Choroid plexus epithelial cell (primary cell): ENCODE measurements at regions not wholly inside any gene's neighbourhood (a gene's known extent, or its start where the extent isn't known, plus 50 kb on each side); places are given as distances from the start of the nearest gene placed in this dataset.
"Not testable (repeated sequence)": the region's sequence is repeated elsewhere in the genome, so short reads cannot be mapped to it uniquely, and the experiment has no call there.

Experiments
- DNase-seq: peaks from one replicate; pipeline ENCODE4 v3.0.0-alpha.2; 2010; ENCODE audit warnings: low read depth
- H3K4me3 ChIP-seq: 2 replicates; pipeline ENCODE4 v1.5.1; 2011; ENCODE audit warnings: low read depth, mild to moderate bottlenecking, control low read depth, low read length, moderate library complexity
- CTCF ChIP-seq: conservative IDR thresholded peaks from 2 replicates; pipeline ENCODE4 v1.5.1; 2011; ENCODE audit warnings: low read depth, mild to moderate bottlenecking, control low read depth, inconsistent platforms, low read length, moderate library complexity

DNA sequence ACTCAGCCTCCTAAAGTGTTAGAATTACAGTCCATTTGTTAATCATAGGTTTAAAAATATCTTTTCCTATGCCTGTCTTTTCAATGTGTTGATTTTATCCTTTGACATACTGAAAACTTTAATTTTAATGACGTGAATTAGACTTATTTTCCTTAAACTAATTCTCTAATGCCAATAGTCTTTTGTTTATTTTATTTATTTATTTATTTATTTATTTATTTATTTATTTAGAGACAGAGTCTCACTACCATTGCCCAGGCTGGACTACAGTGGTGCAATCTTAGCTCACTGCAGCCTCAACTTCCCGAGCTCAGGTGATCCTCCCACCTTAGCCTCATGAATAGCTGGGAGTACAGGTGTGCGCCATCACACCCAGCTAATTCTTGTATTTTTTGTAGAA is 694.5 kb downstream of the TRHDE start:
- no peak for DNase-seq
- H3K4me3 ChIP-seq, result no peak overlapping the region
- TF ChIP-seq CTCF, result no peak

GRCh38 chr12:72974954-72975555 is 702.9 kb downstream of the TRHDE start:
- TF ChIP-seq CTCF, result no peak
- no peak overlapping the region for H3K4me3 ChIP-seq
- no peak for DNase-seq

DNA sequence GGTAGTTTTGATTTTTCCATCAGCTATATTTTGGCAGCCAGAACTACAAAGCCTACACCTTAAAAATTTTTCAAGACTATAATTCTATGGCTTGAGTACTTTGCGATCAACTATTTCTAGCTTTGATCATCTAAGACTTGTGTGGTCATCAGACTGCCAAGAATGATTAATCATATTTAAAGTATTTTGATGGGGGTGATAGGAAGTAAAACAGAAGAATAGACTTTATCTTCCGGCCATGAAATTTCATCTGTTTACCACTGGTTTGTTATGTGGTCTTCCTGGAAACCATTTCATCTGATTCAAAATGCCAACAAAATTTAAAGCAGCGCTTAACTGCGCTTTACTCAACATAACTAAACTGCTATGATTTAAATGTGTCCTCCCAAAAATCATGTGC is 706.8 kb downstream of the TRHDE start:
- DNase-seq, result no peak
- TF ChIP-seq CTCF, result no peak
- no peak overlapping the region for H3K4me3 ChIP-seq

DNA sequence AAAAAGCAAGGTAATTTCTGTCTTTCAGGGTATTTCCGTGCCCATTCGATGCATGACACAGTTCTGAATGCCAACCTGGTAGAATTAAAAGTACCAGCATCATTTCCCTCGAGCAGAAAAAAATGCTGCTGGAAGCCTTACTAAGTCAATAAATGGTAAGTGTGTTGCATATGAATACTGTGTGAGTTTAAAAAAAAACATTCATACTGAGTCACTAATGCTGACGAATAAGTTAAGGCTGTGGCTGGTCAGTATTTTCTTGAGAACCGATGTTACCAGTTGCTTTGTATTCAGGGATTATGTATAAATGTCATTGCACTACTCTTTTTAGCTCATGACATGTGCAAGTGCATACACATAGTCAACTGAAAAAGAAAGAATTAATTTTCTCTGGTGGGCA is 710.2 kb downstream of the TRHDE start:
- DNase-seq, result no peak
- TF ChIP-seq CTCF, result no peak
- H3K4me3 ChIP-seq, result no peak overlapping the region

- no peak for TF ChIP-seq CTCF
- H3K4me3 ChIP-seq, result no peak overlapping the region
- DNase-seq, result no peak
Measured at GRCh38 chr12:72986963-72987362, 714.8 kb downstream of the TRHDE start.

DNA sequence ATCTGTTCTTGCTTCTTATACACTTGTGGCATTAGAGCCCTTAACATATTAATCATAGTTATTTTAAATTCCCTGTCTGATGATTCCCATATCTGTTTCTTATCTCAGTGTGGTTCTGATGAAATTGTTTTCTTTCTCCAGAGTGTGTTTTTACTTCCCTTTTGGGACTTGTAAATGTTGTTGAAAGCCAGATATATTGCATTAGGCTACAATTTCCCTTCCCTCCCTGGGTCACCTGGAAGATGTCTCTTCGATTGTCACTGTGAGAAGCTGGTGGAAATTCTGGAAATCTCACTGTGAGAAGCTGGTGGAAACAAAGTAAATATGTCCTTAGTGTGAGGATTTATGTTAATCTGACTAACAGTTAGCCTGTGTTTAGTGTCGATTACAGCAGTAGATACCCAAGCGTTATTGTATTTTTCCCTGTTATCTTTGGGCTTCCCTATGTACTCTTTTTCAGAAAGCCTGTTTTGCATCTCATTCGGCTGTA is 717.3 kb downstream of the TRHDE start:
- TF ChIP-seq CTCF, result no peak
- H3K4me3 ChIP-seq, result no peak overlapping the region
- DNase-seq, result no peak

DNA sequence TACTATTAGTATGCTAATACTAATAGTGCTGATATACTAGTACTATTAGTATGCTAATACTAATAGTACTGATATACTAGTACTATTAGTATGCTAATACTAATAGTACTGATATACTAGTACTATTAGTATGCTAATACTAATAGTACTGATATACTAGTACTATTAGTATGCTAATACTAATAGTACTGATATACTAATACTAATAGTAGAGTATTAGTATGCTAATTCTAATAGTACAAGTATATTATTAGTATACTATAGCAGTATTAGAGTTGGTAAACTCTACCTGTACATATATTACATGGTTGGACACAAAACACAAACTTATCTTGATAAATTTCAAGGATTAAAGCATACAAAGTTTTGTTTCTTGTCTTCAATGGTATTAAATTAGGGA is 722.9 kb downstream of the TRHDE start:
- not testable (repeated sequence) for H3K4me3 ChIP-seq, DNase-seq
